Fibroblast of lung (primary cell): ENCODE measurements at regions not wholly inside any gene's neighbourhood (a gene's known extent, or its start where the extent isn't known, plus 50 kb on each side); places are given as distances from the start of the nearest gene placed in this dataset.

Source experiments
- DNase-seq, 2 donors: peaks; one replicate each; pipeline versions ENCODE4 v3.0.0 to v3.0.0-alpha.2; 2010; ENCODE audit warnings: low read depth in 2 of 2
- H2AFZ ChIP-seq: 2 replicates; pipeline ENCODE4 v1.5.1; 2012; ENCODE audit warnings: low read length, control low read depth, inconsistent platforms
- H3K27ac ChIP-seq: 2 replicates; pipeline ENCODE4 v1.5.1; 2011; ENCODE audit warnings: low read length, control low read depth; ENCODE audit not compliant: insufficient read depth
- H3K27me3 ChIP-seq: 2 replicates; pipeline ENCODE4 v1.5.1; 2011; ENCODE audit warnings: mild to moderate bottlenecking, low read length; ENCODE audit not compliant: control insufficient read depth, insufficient read depth
- H3K36me3 ChIP-seq: 2 replicates; pipeline ENCODE4 v1.5.1; 2011; ENCODE audit warnings: low read length; ENCODE audit not compliant: control insufficient read depth, insufficient read depth
- H3K4me1 ChIP-seq: 2 replicates; pipeline ENCODE4 v1.5.1; 2011; ENCODE audit warnings: low read length; ENCODE audit not compliant: control insufficient read depth, insufficient read depth; ENCODE audit errors: extremely low read depth
- H3K4me2 ChIP-seq: 2 replicates; pipeline ENCODE4 v1.5.1; 2011; ENCODE audit warnings: low read length, control low read depth; ENCODE audit not compliant: insufficient read depth; ENCODE audit errors: extremely low read depth
- H3K4me3 ChIP-seq, 4 experiments: fragments of 200-600 bp in 1 of 4; sonication (generic) in 1 of 4; replicated peaks in 1 of 4; 2 replicates each; pipeline ENCODE4 v1.5.1; 2011 to 2016; ENCODE audit warnings: low read length in 4 of 4, low read depth in 3 of 4, mild to moderate bottlenecking in 3 of 4, control low read depth in 2 of 4, inconsistent platforms in 1 of 4, mixed read lengths in 1 of 4; ENCODE audit not compliant: insufficient read depth in 1 of 4; ENCODE audit errors: control extremely low read depth in 1 of 4
- H3K79me2 ChIP-seq: 2 replicates; pipeline ENCODE4 v1.5.1; 2012; ENCODE audit warnings: mild to moderate bottlenecking, low read length, inconsistent platforms; ENCODE audit not compliant: control insufficient read depth, insufficient read depth
- H3K9ac ChIP-seq: 2 replicates; pipeline ENCODE4 v1.5.1; 2011; ENCODE audit warnings: mild to moderate bottlenecking, low read length, control low read depth; ENCODE audit not compliant: insufficient read depth
- H3K9me3 ChIP-seq: 2 replicates; pipeline ENCODE4 v1.5.1; 2012; ENCODE audit warnings: low read depth, low read length; ENCODE audit not compliant: control insufficient read depth, insufficient read depth
- H4K20me1 ChIP-seq: 2 replicates; pipeline ENCODE4 v1.5.1; 2011; ENCODE audit warnings: low read length; ENCODE audit not compliant: control insufficient read depth, insufficient read depth; ENCODE audit errors: extremely low read depth
- CTCF ChIP-seq, 2 donors: IDR thresholded peaks in 1 of 2; conservative IDR thresholded peaks in 1 of 2; 1 replicate in 1 of 2; 2 replicates in 1 of 2; pipeline ENCODE4 v1.5.1; 2011 to 2012; ENCODE audit warnings: low read length in 2 of 2, control low read depth in 1 of 2, inconsistent platforms in 1 of 2, low read depth in 1 of 2, mild to moderate bottlenecking in 1 of 2
- EZH2 ChIP-seq: IDR thresholded peaks from 2 replicates; pipeline ENCODE4 v1.5.1; 2012; ENCODE audit warnings: low read length, control low read depth, mild to moderate bottlenecking; ENCODE audit errors: missing control alignments

- H4K20me1 ChIP-seq = no peaks in the 10 kb centered on the region
- H3K27me3 ChIP-seq = no peaks in the 10 kb centered on the region
- H3K4me2 ChIP-seq = no peak overlapping the region
- H3K4me3 ChIP-seq = no peak overlapping the region
- H3K36me3 ChIP-seq = no peaks in the 10 kb centered on the region
- no peak overlapping the region for H3K9ac ChIP-seq
- TF ChIP-seq EZH2 = no peak
- no peak for TF ChIP-seq CTCF (conservative IDR thresholded peaks at IDR 0.05 in 1 of 2, IDR thresholded peaks at IDR 0.05 in 1 of 2; ENCODE audit: low read depth in 1 of 2, low read length in 2 of 2)
- H3K9me3 ChIP-seq = no peaks in the 10 kb centered on the region
- no peaks in the 10 kb centered on the region for H3K4me1 ChIP-seq
- H2AFZ ChIP-seq = no peak overlapping the region
- H3K79me2 ChIP-seq = no peaks in the 10 kb centered on the region
- peak in 1 of 2 donors; percentile 43 for DNase-seq
- no peak overlapping the region for H3K27ac ChIP-seq
These were observed 228.1 kb upstream of the MEF2C start for GRCh38 chr5:89110916-89111646.

GRCh38 chr5:89106480-89106879, 223.5 kb upstream of the MEF2C start:
- Histone ChIP-seq H2AFZ (no peak overlapping the region), H3K27me3 (no peaks in the 10 kb centered on the region), H3K36me3 (no peaks in the 10 kb centered on the region), H3K79me2 (no peaks in the 10 kb centered on the region), H3K4me1 (no peaks in the 10 kb centered on the region), H4K20me1 (no peaks in the 10 kb centered on the region), H3K4me3 (no peak overlapping the region), H3K9me3 (no peaks in the 10 kb centered on the region), H3K4me2 (no peak overlapping the region), H3K9ac (no peak overlapping the region), H3K27ac (no peak overlapping the region)
- no peak for TF ChIP-seq CTCF (conservative IDR thresholded peaks at IDR 0.05 in 1 of 2, IDR thresholded peaks at IDR 0.05 in 1 of 2; ENCODE audit: low read depth in 1 of 2, low read length in 2 of 2)
- TF ChIP-seq EZH2 = no peak
- DNase-seq = no peak

GRCh38 chr5:89105836-89106235, 222.9 kb upstream of the MEF2C start:
- H3K27me3 ChIP-seq = no peaks in the 10 kb centered on the region
- no peaks in the 10 kb centered on the region for H4K20me1 ChIP-seq
- no peak overlapping the region for H3K4me3 ChIP-seq
- no peak overlapping the region for H3K9ac ChIP-seq
- TF ChIP-seq CTCF (conservative IDR thresholded peaks at IDR 0.05 in 1 of 2, IDR thresholded peaks at IDR 0.05 in 1 of 2; ENCODE audit: low read depth in 1 of 2, low read length in 2 of 2) = no peak
- no peaks in the 10 kb centered on the region for H3K36me3 ChIP-seq
- peak in 1 of 2 donors; percentile 59 for DNase-seq
- H3K79me2 ChIP-seq = no peaks in the 10 kb centered on the region
- no peaks in the 10 kb centered on the region for H3K4me1 ChIP-seq
- H2AFZ ChIP-seq = no peak overlapping the region
- no peaks in the 10 kb centered on the region for H3K9me3 ChIP-seq
- H3K27ac ChIP-seq = no peak overlapping the region
- H3K4me2 ChIP-seq = no peak overlapping the region
